ENCODE measurements at regions not wholly inside any gene's neighbourhood (a gene's known extent, or its start where the extent isn't known, plus 50 kb on each side); places are given as distances from the start of the nearest gene placed in this dataset.
"Not testable (repeated sequence)": the region's sequence is repeated elsewhere in the genome, so short reads cannot be mapped to it uniquely, and the experiment has no call there.

DNA sequence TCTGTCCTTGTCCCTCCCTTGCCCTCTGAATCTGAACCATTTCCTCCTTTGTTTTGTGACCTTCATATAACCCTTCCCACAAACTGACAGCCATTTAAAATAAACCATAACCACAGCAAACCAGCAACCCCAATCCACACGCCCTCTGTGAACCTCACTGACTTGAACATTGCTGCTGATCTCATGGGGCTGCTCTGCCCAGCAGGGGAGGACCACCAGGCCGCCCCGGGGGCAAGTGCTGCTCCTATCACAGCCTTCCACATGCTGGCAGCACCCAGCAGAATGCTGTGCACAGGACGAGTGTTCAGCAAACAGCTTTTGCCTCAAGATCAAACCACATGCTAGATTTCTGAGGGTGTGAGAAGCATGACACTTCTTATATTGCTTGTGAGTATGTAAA is 73.9 kb upstream of the UXS1 start:
- Mint-ChIP-seq H3K4me3 (peak overlapping the region in 1 of 2 donors; percentile 30), H3K27me3 (peaks cover 8 to 28% of the 10 kb centered on the region in 2 donors), H3K9me3 (no peaks in the 10 kb centered on the region), H3K36me3 (ENCODE audit: insufficient read depth) (no peaks in the 10 kb centered on the region), H3K4me1 (ENCODE audit: low read depth in 2 of 2) (peaks cover 17 to 19% of the 10 kb centered on the region in 2 donors), H3K27ac (peak overlapping the region; percentile 9 to 74)
- peak in 2 of 3 experiments; percentile 29 to 37 for DNase-seq
- ATAC-seq (replicated peaks), result peak; percentile 89

DNA sequence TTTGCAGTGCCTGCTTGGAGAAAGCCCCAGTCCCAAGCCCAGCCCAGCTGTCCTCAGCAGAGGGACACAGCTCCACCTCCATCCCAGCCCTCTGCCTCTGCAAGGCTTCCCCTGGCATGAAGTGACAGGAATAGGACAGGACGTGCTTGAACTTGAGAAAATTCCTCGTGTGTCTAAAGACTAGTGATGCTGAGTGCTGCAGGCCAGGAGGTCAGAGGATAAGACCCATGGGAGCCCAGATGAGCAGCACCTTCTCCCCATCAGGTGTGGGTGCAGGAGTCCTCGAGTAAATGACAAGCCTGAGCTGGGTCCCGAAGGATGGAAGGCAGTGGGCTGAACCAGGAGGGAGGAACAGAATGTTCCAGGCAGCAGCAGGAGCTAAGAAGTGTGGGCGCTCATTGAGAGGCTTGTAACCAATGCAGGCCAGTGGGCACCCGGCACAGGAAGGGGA is 67.8 kb upstream of the UXS1 start:
- Mint-ChIP-seq H3K27ac (no peak overlapping the region), H3K36me3 (ENCODE audit: insufficient read depth) (no peaks in the 10 kb centered on the region), H3K4me3 (no peak overlapping the region), H3K27me3 (peaks cover 5 to 6% of the 10 kb centered on the region in 2 donors), H3K4me1 (ENCODE audit: low read depth in 2 of 2) (no peaks in the 10 kb centered on the region), H3K9me3 (no peaks in the 10 kb centered on the region)
- ATAC-seq (replicated peaks) (no peak), DNase-seq (no peak)

DNA sequence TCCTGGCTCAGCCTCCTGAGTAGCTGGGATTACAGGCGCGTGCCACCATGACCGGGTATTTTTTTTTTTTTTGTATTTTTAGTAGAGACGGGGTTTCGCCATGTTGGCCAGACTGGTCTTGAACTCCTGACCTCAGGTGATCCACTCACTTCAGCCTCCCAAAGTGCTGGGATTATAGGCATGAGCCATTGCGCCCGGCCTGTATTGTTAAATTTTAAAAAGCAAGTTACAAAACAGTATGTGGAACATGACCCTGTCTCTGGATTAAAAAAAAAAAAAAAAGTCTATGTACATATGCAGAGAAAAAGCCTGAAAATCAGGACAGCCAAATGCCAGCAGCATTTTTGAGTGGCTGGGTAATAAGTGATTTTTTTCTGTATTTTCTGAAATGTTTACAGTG is 64.8 kb upstream of the UXS1 start:
- not testable (repeated sequence) for H3K36me3 Mint-ChIP-seq (ENCODE audit: insufficient read depth); H3K27me3 Mint-ChIP-seq; H3K9me3 Mint-ChIP-seq; ATAC-seq (replicated peaks); H3K4me3 Mint-ChIP-seq; H3K4me1 Mint-ChIP-seq (ENCODE audit: low read depth in 2 of 2); DNase-seq; H3K27ac Mint-ChIP-seq

DNA sequence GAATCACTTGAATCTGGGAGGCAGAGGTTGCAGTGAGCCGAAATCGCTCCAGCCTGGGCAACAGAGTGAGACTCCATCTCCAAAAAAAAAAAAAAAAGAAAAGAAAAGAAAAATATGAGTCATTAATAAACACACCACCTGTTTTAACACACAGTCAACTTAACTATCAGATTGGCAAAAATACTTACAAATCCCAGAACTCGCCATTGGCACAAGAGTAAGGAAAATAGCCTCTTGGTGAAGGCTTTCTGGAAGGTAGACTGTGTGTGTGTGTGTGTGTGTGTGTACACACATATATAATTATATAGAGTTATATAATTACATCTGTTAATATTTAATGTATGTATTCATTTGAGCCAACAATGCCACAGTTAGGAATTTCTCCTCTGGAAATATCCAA is 63.7 kb upstream of the UXS1 start:
- no peak for DNase-seq
- Mint-ChIP-seq H3K27me3 (peaks cover 5 to 6% of the 10 kb centered on the region in 2 donors), H3K9me3 (no peaks in the 10 kb centered on the region), H3K4me3 (no peak overlapping the region), H3K27ac (no peak overlapping the region), H3K4me1 (ENCODE audit: low read depth in 2 of 2) (no peaks in the 10 kb centered on the region), H3K36me3 (ENCODE audit: insufficient read depth) (no peaks in the 10 kb centered on the region)
- ATAC-seq (replicated peaks), result no peak

DNA sequence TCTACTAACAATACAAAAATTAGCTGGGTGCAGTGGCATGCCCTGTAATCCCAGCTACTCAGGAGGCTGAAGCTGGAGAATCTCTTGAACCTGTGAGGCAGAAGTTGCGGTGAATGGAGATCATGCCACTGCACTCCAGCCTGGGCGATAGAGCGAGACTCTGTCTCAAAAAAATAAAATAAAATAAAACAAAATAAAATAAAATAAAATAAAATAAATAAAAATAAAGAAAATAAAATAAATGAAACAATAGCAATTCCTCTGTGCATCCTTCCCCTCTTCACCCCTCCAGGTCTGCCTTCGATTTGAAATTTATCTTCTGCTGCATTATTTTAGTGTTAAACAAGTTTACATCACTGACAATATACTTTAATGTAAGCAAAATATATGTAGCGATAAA is 63.0 kb upstream of the UXS1 start:
- ATAC-seq (replicated peaks) (no peak), DNase-seq (no peak)
- Mint-ChIP-seq H3K36me3 (ENCODE audit: insufficient read depth) (no peaks in the 10 kb centered on the region), H3K27me3 (peaks cover 5 to 6% of the 10 kb centered on the region in 2 donors), H3K9me3 (no peaks in the 10 kb centered on the region), H3K4me1 (ENCODE audit: low read depth in 2 of 2) (no peaks in the 10 kb centered on the region), H3K4me3 (no peak overlapping the region), H3K27ac (no peak overlapping the region)

DNA sequence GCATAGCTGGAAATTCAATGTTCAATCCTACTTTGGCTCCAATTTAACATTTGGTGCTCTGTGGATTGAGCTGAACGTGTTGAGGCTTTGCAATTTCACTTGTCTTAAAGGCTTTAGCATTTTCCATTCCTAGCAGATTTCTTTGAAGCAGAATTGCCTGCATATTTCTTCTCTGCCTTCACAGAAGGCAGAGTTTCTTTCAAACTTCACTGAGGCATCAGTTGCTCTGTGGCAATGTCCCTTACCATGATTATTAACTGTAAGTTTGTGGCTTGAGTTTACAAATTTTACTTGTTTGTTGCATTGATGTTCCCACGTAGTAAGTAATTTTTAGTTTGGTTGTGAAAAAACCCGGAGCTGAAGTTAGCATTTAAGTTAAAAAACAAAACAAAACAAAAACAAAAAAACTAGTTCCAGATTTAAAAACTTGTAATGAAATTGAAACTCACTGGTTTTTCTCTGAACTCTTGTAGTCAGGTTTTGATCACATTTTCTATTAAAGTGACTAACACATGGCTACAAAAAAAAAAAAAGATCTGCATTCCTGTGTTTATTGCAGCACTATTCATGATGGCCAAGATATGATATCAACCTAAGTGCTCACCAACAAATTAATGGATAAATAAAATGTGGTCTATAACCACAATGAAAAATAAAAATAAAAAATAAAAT is 55.2 kb upstream of the UXS1 start:
- not testable (repeated sequence) for H3K27me3 Mint-ChIP-seq; DNase-seq; H3K27ac Mint-ChIP-seq; H3K4me3 Mint-ChIP-seq; H3K9me3 Mint-ChIP-seq; H3K36me3 Mint-ChIP-seq (ENCODE audit: insufficient read depth); ATAC-seq (replicated peaks); H3K4me1 Mint-ChIP-seq (ENCODE audit: low read depth in 2 of 2)

DNA sequence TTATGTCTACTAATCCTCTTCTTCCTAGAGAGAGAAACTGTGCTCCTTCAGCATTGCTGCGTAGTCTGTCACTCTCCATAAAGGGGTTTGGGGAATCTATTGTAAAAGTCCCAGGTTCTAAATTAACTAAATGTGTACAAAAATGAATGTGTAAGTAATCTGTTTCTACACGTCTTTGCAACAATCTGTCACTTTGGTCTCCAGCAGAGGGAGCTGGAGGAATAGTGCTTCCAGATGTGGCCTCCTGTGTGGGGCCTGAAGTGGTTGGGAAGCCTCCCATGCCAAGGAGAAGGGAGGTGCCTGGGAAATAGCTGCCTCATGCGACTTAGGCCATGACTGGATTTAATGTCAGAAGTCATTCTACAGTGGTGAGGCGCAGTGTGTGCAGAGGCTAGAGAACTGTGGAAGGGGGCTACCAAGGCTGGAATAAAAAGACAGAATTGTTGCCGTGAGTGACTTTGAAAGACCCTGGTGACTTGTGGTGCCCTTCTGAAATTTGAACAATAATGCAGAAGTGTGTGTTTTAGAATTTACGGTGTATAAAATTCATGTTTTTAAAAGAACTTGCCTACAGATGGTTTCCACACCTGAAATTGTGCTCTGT is 54.5 kb upstream of the UXS1 start:
- H3K27me3 Mint-ChIP-seq; H3K9me3 Mint-ChIP-seq; H3K4me1 Mint-ChIP-seq (ENCODE audit: low read depth in 2 of 2); H3K4me3 Mint-ChIP-seq; H3K27ac Mint-ChIP-seq; ATAC-seq (replicated peaks); H3K36me3 Mint-ChIP-seq (ENCODE audit: insufficient read depth): not testable (repeated sequence)
- peak in 1 of 3 experiments; percentile 9 for DNase-seq

Data from effector memory CD8-positive, alpha-beta T cell (primary cell).